A549 (cell line): ENCODE measurements at regions not wholly inside any gene's neighbourhood (a gene's known extent, or its start where the extent isn't known, plus 50 kb on each side); places are given as distances from the start of the nearest gene placed in this dataset.

Experiments
- CEBPB ChIP-seq, 2 experiments: fragments of >200 bp in 1 of 2; sonication (Bioruptor Twin) in 1 of 2; formaldehyde crosslinking in 1 of 2; IDR thresholded peaks; 2 replicates each; pipeline ENCODE4 v1.6.1; 2012 to 2016
- CHD4 ChIP-seq: fragments of 200-600 bp; sonication (generic); IDR thresholded peaks from 2 replicates; pipeline ENCODE4 v1.6.1; 2016; ENCODE audit warnings: antibody characterized with exemption, mild to moderate bottlenecking, borderline replicate concordance
- CTCF ChIP-seq: fragments of >200 bp; sonication (Bioruptor Twin); formaldehyde crosslinking; IDR thresholded peaks from 3 replicates; pipeline ENCODE4 v1.5.1; 2016
- EHMT2 ChIP-seq: fragments of 200-600 bp; sonication (generic); IDR thresholded peaks from 2 replicates; pipeline ENCODE4 v1.6.1; 2016; ENCODE audit warnings: antibody characterized with exemption, low read depth, mild to moderate bottlenecking, moderate library complexity
- EP300 ChIP-seq, 2 experiments: fragments of >200 bp; sonication (Bioruptor Twin); formaldehyde crosslinking; IDR thresholded peaks; 2 replicates in 1 of 2; 3 replicates in 1 of 2; pipeline ENCODE4 v1.6.1; 2016 to 2017
- MYC ChIP-seq: IDR thresholded peaks from 2 replicates; pipeline ENCODE4 v1.6.1; 2012; ENCODE audit warnings: mild to moderate bottlenecking, inconsistent platforms, low read length, improper control_type of control experiment, borderline replicate concordance
- NR3C1 ChIP-seq: fragments of >200 bp; sonication (Bioruptor Twin); formaldehyde crosslinking; IDR thresholded peaks from 3 replicates; pipeline ENCODE4 v1.6.1; 2017
- POLR2A ChIP-seq: IDR thresholded peaks from 2 replicates; pipeline ENCODE4 v1.6.1; 2012; ENCODE audit warnings: mild to moderate bottlenecking, low read length
- RCOR1 ChIP-seq: fragments of 150-350 bp; IDR thresholded peaks from 2 replicates; pipeline ENCODE4 v1.6.1; 2014; ENCODE audit warnings: antibody characterized with exemption, low read length, low read depth
- SMC3 ChIP-seq: fragments of >200 bp; sonication (Bioruptor Twin); formaldehyde crosslinking; IDR thresholded peaks from 3 replicates; pipeline ENCODE4 v1.6.1; 2018; ENCODE audit warnings: inconsistent platforms
- USF2 ChIP-seq: fragments of 450-650 bp; IDR thresholded peaks from 2 replicates; pipeline ENCODE4 v1.6.1; 2014; ENCODE audit warnings: antibody characterized with exemption
- ZFP36 ChIP-seq: fragments of 450-650 bp; IDR thresholded peaks from 2 replicates; pipeline ENCODE4 v1.6.1; 2014; ENCODE audit warnings: borderline replicate concordance; ENCODE audit not compliant: partially characterized antibody

DNA sequence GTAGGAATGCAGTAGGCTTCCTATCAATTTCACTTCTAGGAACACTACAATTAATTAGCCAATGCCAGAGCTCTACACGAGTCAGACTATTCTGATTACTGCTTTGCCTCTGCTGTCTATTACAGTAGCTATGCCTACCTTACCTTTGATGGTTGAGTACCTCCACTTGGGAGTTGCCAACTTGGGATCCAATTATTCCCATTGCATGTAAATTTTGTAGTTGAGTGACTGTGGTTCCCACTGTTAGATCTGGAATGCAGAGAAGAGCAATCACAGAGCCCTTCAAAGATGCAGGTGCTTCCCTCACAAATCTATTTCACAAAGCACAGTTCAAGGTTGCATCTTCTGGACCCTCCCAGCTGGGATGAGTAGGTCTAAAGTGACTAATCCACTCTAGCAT is 62.9 kb upstream of the AASS start:
- TF ChIP-seq CHD4 (no peak), CTCF (no peak), EHMT2 (no peak), NR3C1 (no peak), CEBPB (IDR thresholded peaks at IDR 0.05) (no peak), POLR2A (no peak), MYC (no peak), EP300 (IDR thresholded peaks at IDR 0.05) (no peak), ZFP36 (no peak), USF2 (no peak), RCOR1 (no peak), SMC3 (no peak)
